ENCODE measurements at regions not wholly inside any gene's neighbourhood (a gene's known extent, or its start where the extent isn't known, plus 50 kb on each side); places are given as distances from the start of the nearest gene placed in this dataset.
"Not testable (repeated sequence)": the region's sequence is repeated elsewhere in the genome, so short reads cannot be mapped to it uniquely, and the experiment has no call there.

- H3K36me3 Mint-ChIP-seq (ENCODE audit: unreplicated experiment) = no peaks in the 10 kb centered on the region
- H3K4me3 Mint-ChIP-seq (ENCODE audit: unreplicated experiment) = no peak overlapping the region
- H3K9me3 Mint-ChIP-seq (ENCODE audit: unreplicated experiment) = peaks cover 15% of the 10 kb centered on the region
- no peaks in the 10 kb centered on the region for H3K27me3 Mint-ChIP-seq (ENCODE audit: unreplicated experiment)
- no peak for DNase-seq (ENCODE audit: extremely low spot score, unreplicated experiment)
- TF ChIP-seq CTCF (IDR thresholded peaks at IDR 0.05) = no peak
- H3K4me1 Mint-ChIP-seq (ENCODE audit: unreplicated experiment) = no peaks in the 10 kb centered on the region
- H3K27ac Mint-ChIP-seq (ENCODE audit: unreplicated experiment) = no peak overlapping the region
These were observed 374.8 kb downstream of the TMEM121 start for GRCh38 chr14:105901226-105901625.

GRCh38 chr14:105902131-105902898, 375.9 kb downstream of the TMEM121 start:
- no peak for DNase-seq (ENCODE audit: extremely low spot score, unreplicated experiment)
- Mint-ChIP-seq H3K27ac (ENCODE audit: unreplicated experiment) (no peak overlapping the region), H3K36me3 (ENCODE audit: unreplicated experiment) (no peaks in the 10 kb centered on the region), H3K27me3 (ENCODE audit: unreplicated experiment) (no peaks in the 10 kb centered on the region), H3K4me3 (ENCODE audit: unreplicated experiment) (no peak overlapping the region), H3K4me1 (ENCODE audit: unreplicated experiment) (no peaks in the 10 kb centered on the region), H3K9me3 (ENCODE audit: unreplicated experiment) (peaks cover 10% of the 10 kb centered on the region)
- no peak for TF ChIP-seq CTCF (IDR thresholded peaks at IDR 0.05)

GRCh38 chr14:105902899-105903165, 376.4 kb downstream of the TMEM121 start:
- not testable (repeated sequence) for H3K27me3 Mint-ChIP-seq (ENCODE audit: unreplicated experiment); H3K36me3 Mint-ChIP-seq (ENCODE audit: unreplicated experiment); DNase-seq (ENCODE audit: extremely low spot score, unreplicated experiment); H3K4me3 Mint-ChIP-seq (ENCODE audit: unreplicated experiment); H3K4me1 Mint-ChIP-seq (ENCODE audit: unreplicated experiment); H3K27ac Mint-ChIP-seq (ENCODE audit: unreplicated experiment)
- peaks cover 16% of the 10 kb centered on the region for H3K9me3 Mint-ChIP-seq (ENCODE audit: unreplicated experiment)

- peaks cover 16% of the 10 kb centered on the region for H3K9me3 Mint-ChIP-seq (ENCODE audit: unreplicated experiment)
- TF ChIP-seq CTCF (IDR thresholded peaks at IDR 0.05) = no peak
- no peak overlapping the region for H3K4me3 Mint-ChIP-seq (ENCODE audit: unreplicated experiment)
- no peaks in the 10 kb centered on the region for H3K27me3 Mint-ChIP-seq (ENCODE audit: unreplicated experiment)
- H3K36me3 Mint-ChIP-seq (ENCODE audit: unreplicated experiment) = no peaks in the 10 kb centered on the region
- H3K4me1 Mint-ChIP-seq (ENCODE audit: unreplicated experiment) = no peaks in the 10 kb centered on the region
- no peak overlapping the region for H3K27ac Mint-ChIP-seq (ENCODE audit: unreplicated experiment)
- DNase-seq (ENCODE audit: extremely low spot score, unreplicated experiment) = no peak
These were observed 377.6 kb downstream of the TMEM121 start for GRCh38 chr14:105903971-105904370.

- no peak for DNase-seq (ENCODE audit: extremely low spot score, unreplicated experiment)
- Mint-ChIP-seq H3K9me3 (ENCODE audit: unreplicated experiment) (peaks cover 16% of the 10 kb centered on the region), H3K27me3 (ENCODE audit: unreplicated experiment) (no peaks in the 10 kb centered on the region), H3K27ac (ENCODE audit: unreplicated experiment) (no peak overlapping the region), H3K4me3 (ENCODE audit: unreplicated experiment) (no peak overlapping the region), H3K4me1 (ENCODE audit: unreplicated experiment) (no peaks in the 10 kb centered on the region), H3K36me3 (ENCODE audit: unreplicated experiment) (no peaks in the 10 kb centered on the region)
- no peak for TF ChIP-seq CTCF (IDR thresholded peaks at IDR 0.05)
These were observed 378.0 kb downstream of the TMEM121 start for GRCh38 chr14:105904379-105904778.

- no peak overlapping the region for H3K4me3 Mint-ChIP-seq (ENCODE audit: unreplicated experiment)
- TF ChIP-seq CTCF (IDR thresholded peaks at IDR 0.05) = no peak
- no peaks in the 10 kb centered on the region for H3K4me1 Mint-ChIP-seq (ENCODE audit: unreplicated experiment)
- DNase-seq (ENCODE audit: extremely low spot score, unreplicated experiment) = no peak
- H3K27ac Mint-ChIP-seq (ENCODE audit: unreplicated experiment) = no peak overlapping the region
- H3K27me3 Mint-ChIP-seq (ENCODE audit: unreplicated experiment) = no peaks in the 10 kb centered on the region
- no peaks in the 10 kb centered on the region for H3K36me3 Mint-ChIP-seq (ENCODE audit: unreplicated experiment)
- peaks cover 16% of the 10 kb centered on the region for H3K9me3 Mint-ChIP-seq (ENCODE audit: unreplicated experiment)
These were observed 379.1 kb downstream of the TMEM121 start for GRCh38 chr14:105905456-105905855.

Measured in osteocyte (in vitro differentiated cells).